Eye (tissue), 1 donor: ENCODE measurements at regions not wholly inside any gene's neighbourhood (a gene's known extent, or its start where the extent isn't known, plus 50 kb on each side); places are given as distances from the start of the nearest gene placed in this dataset.
"Not testable (repeated sequence)": the region's sequence is repeated elsewhere in the genome, so short reads cannot be mapped to it uniquely, and the experiment has no call there.

Experiments used
- DNase-seq: peaks from one replicate; pipeline ENCODE4 v3.0.0-alpha.2; 2015

DNA sequence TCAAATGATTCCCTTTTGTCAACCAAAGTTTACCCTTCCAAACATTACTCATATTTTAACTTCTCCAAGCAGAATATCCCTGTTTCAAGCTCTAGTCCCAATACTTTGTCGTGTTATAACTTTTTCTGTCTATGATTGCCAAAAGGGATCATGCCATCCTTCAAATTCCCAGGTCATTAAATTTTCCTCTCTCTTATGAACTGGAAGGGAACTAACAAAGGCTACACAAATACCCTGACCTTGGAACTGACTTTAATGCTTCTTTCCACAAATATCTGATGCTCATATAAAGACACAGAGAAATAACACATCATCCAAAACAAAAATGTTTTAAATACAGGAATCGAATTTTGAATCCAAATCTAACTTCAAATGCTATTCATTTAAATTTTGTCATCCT, 1352.7 kb downstream of the CDH11 start:
- no peak for DNase-seq

DNA sequence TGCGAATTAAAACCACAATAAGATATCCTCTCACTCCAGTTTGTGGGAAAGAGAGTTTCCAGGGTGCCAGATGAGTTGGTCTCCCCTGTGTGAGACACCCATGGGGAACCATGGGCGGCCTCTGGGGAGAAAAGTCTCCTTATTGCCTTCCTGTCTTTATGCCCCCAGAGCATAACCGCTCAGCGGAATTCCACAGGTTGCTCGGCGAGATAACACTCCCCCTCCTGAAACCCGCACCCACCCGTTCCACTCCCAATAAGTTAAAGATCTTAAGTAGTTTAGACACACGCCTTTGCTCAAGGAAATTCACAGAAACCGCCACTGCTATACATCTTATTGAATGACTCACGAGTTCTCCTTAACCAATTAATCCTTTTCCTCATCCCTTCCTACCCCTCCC, 1361.6 kb downstream of the CDH11 start:
- not testable (repeated sequence) for DNase-seq

DNA sequence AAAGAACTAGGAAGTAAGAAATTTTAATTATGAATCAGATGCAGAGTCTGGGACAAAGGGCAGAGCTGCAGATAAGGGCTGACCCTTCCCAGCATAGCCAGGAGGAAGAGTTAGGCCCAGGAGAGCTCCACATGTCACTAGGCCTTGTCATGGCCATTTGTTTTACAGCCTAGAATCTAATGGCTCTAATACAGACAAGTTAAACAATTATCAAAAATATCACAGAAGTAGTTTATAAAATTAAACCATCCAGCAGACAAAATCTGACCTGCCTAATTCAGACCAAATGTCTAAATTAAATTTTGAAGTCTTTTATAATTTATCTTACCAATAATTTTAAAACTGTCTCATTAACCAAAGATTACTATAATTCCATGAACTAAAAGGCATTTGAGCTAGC, 1369.5 kb downstream of the CDH11 start:
- DNase-seq, result no peak

DNA sequence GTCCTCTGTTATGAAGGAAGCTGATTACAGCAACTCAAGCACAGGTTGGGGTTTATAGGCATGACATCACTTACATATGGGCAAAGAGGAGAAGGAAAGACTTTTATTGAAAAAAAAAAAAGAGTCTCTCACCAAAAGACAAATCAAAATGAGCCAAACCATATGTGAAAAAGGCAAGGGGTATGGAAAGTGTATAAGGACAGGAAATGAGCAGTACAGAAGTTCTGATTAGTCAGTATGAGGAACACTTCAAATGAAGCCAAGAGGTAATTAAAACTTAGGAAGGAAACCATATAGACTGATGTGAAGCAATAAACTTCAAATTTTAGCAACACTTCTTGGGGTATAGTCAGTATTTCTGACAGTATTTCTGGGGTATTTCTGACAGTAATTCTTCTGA, 1372.6 kb downstream of the CDH11 start:
- no peak for DNase-seq

DNA sequence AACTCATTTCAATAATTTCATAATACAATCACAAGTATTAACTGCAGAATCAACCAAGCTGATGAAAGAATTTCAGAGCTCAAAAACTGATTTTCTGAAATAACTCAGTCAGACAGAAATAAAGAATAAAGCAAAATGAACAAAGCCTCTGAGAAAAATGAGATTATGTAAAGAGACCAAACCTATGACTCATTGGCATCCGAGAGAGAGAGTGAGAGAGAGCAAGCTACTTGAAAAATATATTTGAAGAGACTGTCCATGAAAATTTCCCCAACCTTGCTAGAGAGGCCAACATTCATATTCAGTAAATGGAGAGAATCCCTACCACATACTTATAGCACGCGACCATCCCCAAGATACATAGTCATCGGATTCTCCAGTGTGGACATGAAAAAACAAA, 1376.4 kb downstream of the CDH11 start:
- no peak for DNase-seq

DNA sequence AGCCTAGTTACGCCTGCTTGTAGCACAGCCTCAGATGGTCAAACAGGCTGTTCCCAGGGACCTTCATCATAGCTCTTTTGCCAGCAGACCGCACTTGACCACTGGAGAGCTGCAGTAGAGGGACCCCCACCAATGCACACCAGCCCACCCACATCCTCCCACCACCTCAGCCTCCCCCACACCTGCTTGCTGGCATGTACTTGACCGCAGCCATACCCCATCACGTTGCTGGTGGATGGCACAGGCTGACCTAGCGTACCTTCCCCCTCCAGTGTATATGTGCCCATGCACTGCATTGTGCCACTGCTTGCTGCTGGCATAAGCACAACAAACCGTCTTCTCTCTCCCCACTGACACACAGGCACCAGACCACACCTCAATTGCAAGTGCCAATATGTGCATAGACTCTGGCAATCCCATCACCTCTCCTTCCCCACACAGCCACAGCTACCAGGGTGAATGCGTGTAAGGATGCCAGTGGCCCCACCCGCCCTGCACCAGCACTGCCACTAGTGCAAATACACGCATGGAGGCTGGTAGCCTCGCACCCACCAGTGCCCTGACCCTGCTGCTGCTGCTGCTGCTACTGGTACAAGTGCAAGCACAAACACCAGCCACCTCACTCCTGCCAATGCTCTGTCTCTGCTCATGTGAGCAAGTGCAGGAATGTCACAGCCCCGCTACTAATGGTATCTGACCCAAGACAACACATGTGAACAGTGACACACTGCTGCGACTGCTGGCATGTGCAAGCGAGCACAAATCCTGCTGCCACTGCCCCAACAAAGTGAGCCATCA, 1377.6 kb downstream of the CDH11 start:
- no peak for DNase-seq

DNA sequence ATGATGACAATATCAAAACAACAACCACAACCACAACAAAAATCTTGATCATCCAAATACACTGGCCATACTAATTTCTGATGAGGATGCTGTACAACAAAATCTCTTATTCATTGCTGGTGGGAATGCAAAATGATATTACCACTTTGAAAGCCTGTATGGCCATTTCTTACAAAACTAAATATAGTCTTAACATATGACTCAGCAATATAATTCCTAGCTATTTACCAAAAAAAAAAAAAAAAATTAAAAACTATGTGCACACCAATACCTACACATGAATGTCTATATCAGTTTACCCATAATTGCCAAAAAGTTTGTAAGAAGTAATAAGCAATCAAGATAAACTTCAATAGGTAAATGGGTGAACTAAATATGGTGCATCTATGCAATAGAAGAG, 1379.7 kb downstream of the CDH11 start:
- DNase-seq, result no peak

DNA sequence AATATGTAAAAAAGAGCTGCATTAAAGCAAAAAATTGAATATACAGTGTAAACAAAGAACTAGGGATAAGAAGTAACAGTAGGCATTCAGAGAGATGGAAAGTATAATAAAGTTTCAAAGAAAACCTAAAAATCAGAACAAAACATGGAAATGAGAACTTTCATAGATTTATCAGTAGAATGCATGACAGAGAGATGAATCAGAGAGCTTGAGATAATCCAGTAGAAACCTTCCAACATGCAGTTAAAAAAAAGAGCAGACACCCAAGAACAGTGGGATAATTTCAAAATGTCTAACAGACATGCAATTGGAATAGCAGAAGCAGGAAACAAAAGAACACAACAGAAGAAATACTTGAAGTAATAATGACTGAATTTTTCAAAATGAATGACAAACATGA, 1384.2 kb downstream of the CDH11 start:
- DNase-seq, result no peak

DNA sequence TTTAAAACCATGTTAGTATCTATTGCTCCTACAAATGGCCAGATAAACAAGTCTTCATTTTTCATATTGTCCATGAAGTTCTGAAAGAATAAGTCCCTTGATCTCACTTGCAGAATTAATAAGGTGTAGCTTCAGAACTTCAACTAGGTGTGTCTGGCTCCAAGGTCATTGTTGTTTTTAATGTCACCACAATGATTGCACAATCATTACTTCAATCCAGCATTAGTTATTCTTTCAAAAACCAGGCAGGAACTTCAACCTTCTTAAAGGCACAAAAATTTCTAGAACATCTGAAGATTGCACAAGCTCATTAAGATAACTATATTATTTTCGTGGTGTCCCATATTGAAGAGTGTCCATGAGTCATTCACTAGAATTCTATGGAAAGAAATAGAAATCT, 1386.4 kb downstream of the CDH11 start:
- no peak for DNase-seq

DNA sequence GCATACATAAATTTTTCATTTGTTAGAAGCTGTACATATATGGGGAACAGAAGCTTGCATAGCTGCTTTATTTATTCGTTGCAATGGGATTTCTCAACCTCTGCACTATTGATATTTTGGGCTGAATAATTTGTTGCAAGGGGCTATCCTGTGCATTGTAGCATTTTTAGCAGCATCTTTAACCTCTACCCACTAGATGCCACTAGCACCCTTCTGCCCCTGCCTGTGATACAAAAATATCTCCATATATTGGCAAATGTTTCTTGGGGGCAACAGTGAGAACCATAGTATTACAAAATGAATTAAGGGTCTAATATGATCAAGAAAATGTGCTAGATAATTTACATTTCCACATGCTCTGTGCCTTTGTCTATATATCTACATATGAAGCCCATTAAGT, 1401.0 kb downstream of the CDH11 start:
- no peak for DNase-seq

DNA sequence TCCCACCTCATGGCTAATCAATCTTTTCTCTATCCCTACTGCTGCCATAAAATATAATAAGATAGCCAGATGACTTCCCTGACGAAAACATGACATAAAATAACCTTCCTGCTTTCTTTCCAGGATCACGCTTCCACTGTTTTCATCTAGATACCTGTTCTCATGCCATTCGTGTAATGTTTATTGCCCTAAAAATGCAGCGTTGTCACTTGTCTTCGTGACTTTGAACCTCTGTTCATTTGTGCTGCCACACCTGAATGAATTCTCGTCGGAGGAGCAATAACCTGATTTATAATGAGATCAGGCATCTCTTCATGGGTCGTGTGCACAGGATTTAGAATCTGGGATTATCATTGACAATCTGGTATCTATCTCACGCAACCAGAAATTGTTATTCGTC, 1401.9 kb downstream of the CDH11 start:
- DNase-seq, result no peak

DNA sequence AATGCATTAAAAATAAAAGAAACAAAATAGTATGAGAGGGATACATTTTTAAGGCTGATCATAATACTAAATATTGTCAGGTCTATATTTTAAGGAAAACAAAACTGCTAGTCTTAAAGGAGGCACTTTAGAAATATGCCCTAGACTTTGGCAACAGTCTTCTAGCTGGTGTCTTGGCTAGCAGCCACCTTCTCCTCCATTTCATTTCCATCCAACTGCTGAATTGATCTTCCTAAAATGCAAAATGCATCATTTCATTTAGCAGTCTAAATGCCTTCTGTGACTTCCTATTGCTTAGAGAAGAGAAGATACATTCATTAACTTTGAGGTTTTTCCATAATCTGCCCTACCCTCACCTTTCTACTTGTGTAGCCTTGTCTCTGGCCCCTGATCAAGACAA, 1404.1 kb downstream of the CDH11 start:
- no peak for DNase-seq

DNA sequence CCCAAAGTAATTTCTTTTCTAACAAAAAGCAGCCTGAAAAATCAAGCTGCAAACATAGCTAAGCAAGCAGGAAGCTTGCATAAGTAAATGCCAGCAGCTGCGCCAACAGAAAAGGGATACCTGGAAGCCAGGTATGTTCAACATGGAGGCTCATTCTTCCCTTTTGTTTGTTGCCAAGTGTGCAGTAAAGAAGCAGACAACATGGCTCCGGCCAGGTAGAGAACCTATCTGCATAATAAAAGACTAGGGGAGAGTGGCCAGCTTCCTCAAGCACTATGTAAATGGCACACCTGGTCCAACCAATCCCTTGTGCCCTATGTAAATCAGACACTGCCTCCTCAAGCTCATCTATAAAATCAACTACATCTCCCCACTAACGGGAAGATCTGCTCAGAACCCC, 1407.0 kb downstream of the CDH11 start:
- no peak for DNase-seq

DNA sequence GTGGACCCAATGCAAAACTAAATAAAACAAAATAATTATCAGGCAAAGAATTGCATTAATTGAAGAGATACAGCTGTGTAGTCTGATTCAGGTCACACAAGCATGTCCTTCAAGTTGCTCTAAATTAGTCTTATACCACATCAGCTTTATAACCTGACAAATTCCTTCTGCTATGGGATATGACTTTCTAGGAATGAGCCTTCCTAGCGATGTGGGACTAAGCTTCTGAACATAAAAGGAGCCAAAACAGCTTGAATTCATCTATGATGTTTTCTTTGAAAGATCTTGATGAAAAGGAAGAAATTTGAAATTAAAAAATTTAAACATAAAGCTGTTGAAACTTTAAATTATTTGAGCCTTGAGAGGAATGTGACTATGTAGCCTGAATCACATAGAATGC, 1409.1 kb downstream of the CDH11 start:
- DNase-seq, result no peak

DNA sequence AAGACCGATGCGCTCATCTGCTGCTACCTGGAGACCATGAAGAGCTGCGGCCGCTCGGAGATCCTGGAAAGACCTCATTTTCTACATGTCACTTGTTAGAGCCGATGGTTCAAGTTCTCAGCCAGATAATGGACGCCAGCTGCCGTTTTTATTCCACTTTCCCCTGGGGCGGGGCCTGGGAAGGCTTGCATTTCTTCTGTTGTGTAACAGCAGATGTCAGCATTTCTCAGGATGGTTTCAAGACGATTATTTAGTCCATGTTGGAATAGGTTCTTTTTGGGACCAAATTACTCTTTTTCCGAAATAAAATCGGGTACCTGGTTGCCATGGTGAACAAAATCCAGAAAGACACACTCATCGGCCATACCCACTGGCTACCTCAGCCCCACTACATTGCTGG, 1418.3 kb downstream of the CDH11 start:
- DNase-seq, result no peak

DNA sequence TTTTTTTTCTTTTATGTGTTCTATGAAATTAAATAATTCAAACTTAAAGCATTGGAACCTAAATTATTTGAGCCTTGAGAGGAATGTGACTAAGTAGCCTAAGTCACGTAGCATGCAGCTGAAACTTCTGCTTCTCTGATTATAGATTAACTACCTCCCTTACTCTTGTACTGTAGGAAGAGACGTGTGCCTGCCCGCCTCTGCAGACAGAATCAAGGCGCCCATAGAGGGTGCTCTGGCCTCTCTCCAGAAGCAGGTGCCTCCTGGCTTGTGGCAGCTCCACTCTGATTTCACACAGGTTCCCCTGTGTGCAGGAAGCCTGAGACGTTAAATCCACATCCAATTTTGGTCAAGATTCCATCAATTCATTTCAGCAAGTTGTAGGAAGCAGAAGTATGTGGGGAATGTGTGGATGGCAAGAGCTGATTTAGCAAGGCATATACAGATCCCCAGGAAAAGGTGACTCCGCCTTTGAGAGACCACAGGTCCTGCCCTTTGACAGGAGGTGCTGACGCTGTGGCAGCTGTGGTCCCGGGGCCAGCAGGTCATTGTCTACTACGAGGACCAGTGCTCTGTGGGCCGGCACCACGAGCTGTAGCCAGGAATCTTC, 1418.8 kb downstream of the CDH11 start:
- DNase-seq, result peak; percentile 2

DNA sequence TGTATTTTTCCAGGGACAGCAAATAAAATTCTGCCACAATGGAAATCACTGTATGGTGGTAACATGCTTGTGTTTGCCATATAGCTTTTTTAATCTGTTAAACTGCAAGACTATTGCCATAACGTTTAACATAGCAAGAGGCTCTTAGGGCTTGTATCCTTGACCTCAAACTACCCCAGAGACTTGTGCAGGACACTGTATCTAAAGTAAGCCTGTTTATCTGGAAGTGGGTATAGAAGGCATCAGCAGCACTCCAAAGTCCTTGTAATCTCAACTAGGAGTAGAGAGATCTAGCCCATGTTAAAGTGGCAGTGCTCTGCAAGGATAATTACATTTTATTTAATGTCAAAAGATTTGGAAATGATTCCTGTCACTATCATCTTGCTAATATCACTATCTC, 1424.1 kb downstream of the CDH11 start:
- peak; percentile 24 for DNase-seq

DNA sequence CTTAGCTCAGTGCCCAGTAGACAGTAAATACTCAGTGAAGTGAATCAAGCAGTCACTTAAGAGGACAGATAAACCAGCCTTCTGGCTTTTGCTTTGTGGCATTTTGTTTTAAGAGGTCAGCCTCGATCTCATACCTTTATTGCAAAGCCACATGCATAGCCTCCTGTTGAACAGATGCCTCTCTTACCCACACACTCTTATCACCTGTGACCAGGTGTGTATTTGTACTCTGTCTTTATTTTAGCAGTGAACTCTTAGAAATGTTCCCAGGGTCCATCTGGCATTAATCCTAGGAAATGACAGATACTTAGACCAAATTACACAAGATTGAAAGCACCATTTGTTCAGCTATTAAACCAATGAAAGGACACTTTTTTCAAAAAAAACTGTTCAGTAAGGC, 1426.5 kb downstream of the CDH11 start:
- peak; percentile 3 for DNase-seq

DNA sequence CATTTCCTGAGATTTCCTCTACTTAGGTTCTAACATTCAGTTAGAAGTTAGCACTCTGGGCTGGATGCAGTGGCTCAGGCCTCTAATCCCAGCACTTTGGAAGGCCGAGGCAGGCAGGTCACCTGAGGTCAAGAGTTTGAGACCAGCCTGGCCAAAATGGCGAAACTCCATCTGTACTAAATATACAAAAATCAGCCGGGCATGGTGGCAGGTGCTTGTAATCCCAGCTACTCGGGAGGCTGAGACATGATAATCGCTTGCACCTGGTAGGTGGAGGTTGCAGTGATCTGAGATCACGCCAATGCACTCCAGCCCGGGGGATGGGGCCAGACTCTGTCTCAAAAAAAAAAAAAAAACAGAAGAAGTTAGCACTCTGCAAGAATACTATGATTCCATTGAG, 1430.9 kb downstream of the CDH11 start:
- no peak for DNase-seq

DNA sequence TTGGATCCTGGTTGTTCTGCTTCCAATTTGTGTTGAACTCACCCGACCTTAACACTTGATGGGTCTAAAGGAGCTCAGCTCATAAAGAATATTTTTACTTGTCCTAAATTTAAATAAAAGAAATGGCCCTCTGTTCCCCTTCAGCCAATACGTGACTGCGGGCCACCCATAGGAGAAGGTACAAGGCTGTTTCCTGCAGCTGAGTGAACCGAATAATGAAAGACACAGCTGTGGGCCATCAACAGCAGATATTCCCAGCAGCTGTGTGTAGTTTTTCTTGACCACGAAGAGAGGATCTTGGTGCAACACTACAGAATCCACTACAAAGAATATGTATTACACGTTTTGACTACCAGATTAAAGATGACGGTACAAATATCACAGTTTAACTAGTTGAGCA, 1431.6 kb downstream of the CDH11 start:
- no peak for DNase-seq

DNA sequence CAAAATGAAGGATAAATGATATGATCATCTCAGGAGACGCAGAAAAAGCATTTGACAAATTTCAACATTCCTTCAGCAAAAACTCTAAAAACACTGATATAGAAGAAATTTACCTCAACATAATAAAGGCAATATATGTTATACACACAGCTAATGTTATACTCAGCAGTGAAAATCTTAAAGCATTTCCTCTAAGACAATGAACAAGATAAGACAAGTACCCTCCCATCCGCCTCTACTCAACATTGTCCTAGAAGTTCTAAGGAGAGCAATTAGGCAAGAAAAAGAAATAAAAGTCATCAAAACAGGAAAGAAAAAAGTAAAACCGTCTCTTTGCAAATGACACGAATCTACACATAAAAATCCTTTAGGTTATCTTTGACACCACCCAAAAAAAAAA, 1432.8 kb downstream of the CDH11 start:
- DNase-seq, result no peak

DNA sequence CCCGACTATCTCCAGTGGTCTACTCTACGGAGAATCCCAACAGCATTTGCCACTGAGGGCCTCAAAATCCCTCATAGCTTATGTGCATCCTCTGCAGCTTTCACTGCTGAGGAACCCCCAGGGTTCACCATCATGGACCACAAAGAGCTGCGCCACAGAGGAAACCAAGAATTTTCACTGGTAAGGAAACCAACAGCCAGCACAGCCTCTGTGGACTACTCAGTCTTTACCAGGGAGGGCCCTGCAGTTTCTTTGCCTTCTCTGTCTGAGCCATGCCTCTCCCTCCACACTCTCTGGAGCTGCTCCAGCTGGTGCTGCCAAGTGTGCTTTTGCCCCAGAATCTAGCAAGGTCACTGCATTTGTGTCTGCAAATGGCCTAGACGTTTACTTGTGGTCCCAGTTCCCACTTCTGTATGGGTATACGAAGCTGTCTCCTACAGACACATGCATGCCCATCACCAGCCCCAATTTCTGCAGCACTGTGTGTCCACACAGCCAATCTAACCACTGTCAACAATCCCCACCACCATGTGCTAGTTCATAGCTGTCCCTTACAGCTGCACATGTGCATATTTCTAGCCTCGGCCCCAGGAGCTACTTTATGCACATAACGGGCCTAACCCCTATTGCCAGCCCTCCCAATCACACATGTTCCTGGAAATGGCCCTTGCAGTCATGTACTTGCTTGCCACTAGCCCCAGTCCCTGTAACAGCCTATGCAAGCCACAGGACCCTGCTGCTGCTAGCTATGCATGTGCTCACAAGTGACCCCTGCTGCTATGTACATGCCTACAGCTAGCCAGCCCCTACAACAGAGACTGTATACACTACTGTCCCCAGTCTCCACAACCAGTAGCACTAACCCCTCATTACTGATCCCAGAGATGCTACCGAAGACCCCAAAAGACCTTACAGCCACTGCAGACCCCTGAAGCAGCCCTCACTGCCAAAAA, 1437.4 kb downstream of the CDH11 start:
- no peak for DNase-seq

DNA sequence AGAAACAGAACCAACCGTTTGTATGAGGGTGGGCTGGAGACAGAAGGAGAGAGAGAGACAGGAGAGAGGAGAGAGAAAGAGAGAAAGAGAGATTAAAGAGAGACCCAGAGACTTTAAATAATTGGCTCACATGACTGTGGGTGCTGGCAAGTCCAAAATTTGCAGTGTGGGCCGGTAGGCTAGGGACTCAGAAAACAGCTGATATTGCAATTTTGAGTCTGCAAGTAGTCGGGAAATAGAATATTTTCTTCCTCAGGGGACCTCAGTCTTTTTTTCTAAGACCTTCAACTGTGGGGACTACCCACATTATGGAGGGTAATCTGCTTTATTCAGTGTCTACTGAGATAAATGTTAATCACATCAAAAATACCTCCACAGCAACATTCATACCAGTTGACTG, 1439.0 kb downstream of the CDH11 start:
- no peak for DNase-seq

DNA sequence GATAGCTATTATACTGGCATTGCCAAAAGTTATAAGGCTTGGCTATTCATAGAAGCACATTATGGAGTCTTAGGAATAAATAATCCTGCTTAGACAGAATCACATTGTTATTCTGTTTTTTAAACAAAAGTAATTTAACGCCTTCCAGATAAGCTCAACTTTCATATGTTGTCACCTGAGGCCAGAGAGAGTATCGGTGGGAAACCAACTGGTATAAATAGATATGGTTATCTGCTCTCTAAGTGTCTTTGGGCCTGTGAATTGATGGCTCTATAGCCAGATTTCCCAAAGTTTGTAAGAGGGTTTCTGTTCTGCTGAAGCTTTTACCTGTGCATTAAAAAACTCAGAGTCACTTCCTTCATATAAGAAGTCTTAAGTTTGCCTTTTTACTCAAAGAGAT, 1449.4 kb downstream of the CDH11 start:
- DNase-seq, result no peak
